HepG2 (cell line): ENCODE measurements at regions not wholly inside any gene's neighbourhood (a gene's known extent, or its start where the extent isn't known, plus 50 kb on each side); places are given as distances from the start of the nearest gene placed in this dataset.

Experiments
- ATAC-seq: fragments of 200-7000 bp; cut with Tn5 transposase; 3 replicates; pipeline ENCODE4 v1.9.1; 2020; ENCODE audit warnings: mild to moderate bottlenecking, moderate library complexity
- BruUV-seq: library from RNA; stranded (reverse); fragments of 400-500 nt; replicated peaks from 2 replicates; lab custom pipeline; 2021; lab: Mats Ljungman, UMichigan
- CTCF ChIA-PET: fragments of 300-600 bp; formaldehyde crosslinking; extraction: SDS; loops from one replicate; lab custom pipeline; 2021; ENCODE audit warnings: low total read pairs, inconsistent platforms, low intra/inter-chr PET ratio; lab: Yijun Ruan, JAX
- POLR2A ChIA-PET: fragments of 350-600 bp; sonication (Branson Sonifier 250); formaldehyde crosslinking; loops from one replicate; lab custom pipeline; 2020; ENCODE audit warnings: antibody characterized with exemption, inconsistent platforms; lab: Yijun Ruan, JAX
- DNase-seq: peaks from one replicate; pipeline ENCODE4 v3.0.0-alpha.2; 2015; ENCODE audit warnings: low spot score
- FAIRE-seq: peaks from 3 replicates; lab custom pipeline; 2011; peaks lifted over from hg19 to GRCh38; lab: Jason Lieb, UNC
- H2AFZ ChIP-seq: one replicate; pipeline ENCODE4 v1.6.1; 2011; ENCODE audit warnings: low read length, inconsistent platforms
- H3K27ac ChIP-seq: fragments of 300-600 bp; 3 replicates; pipeline ENCODE4 v1.8.0; 2011; ENCODE audit warnings: mixed run types, mild to moderate bottlenecking, mixed read lengths, low read length, inconsistent platforms; ENCODE audit not compliant: insufficient read depth; ENCODE audit errors: extremely low read length
- H3K27me3 ChIP-seq, 2 experiments: fragments of 200-600 bp in 1 of 2; 2 replicates in 1 of 2; 3 replicates in 1 of 2; pipeline versions ENCODE4 v1.6.0 to v1.8.0; 2011; ENCODE audit warnings: low read length in 2 of 2, mild to moderate bottlenecking in 2 of 2, moderate library complexity in 2 of 2, inconsistent platforms in 1 of 2; ENCODE audit not compliant: insufficient read depth in 2 of 2, control insufficient read depth in 1 of 2
- H3K36me3 ChIP-seq, 2 experiments: fragments of 200-600 bp in 1 of 2; replicated peaks in 1 of 2; 2 replicates in 1 of 2; 3 replicates in 1 of 2; pipeline versions ENCODE4 v1.5.1 to v1.8.0; 2011; ENCODE audit warnings: low read length in 2 of 2, inconsistent platforms in 1 of 2; ENCODE audit not compliant: insufficient read depth in 2 of 2, control insufficient read depth in 1 of 2
- H3K4me1 ChIP-seq: 2 replicates; pipeline ENCODE4 v1.5.1; 2012; ENCODE audit warnings: low read length, inconsistent platforms; ENCODE audit not compliant: insufficient read depth
- H3K4me2 ChIP-seq: 2 replicates; pipeline ENCODE4 v1.6.0; 2011; ENCODE audit warnings: low read depth, low read length, inconsistent platforms
- H3K4me3 ChIP-seq, 3 experiments: fragments of 200-600 bp in 1 of 3; sonication (generic), shearing (Covaris generic) in 1 of 3; replicated peaks in 1 of 3; 2 replicates each; pipeline ENCODE4 v1.5.1; 2011 to 2016; ENCODE audit warnings: low read length in 3 of 3, inconsistent platforms in 2 of 3, low read depth in 2 of 3, mild to moderate bottlenecking in 2 of 3, control low read depth in 1 of 3, mixed read lengths in 1 of 3; ENCODE audit not compliant: insufficient read depth in 1 of 3
- H3K79me2 ChIP-seq: one replicate; pipeline ENCODE4 v1.6.1; 2011; ENCODE audit warnings: low read length, inconsistent platforms; ENCODE audit not compliant: insufficient read depth
- H3K9ac ChIP-seq: 2 replicates; pipeline ENCODE4 v1.6.0; 2011; ENCODE audit warnings: mild to moderate bottlenecking, low read depth, low read length, inconsistent platforms; ENCODE audit not compliant: insufficient read depth
- H3K9me3 ChIP-seq: 2 replicates; pipeline ENCODE4 v1.5.1; 2012; ENCODE audit warnings: mild to moderate bottlenecking, low read length
- H4K20me1 ChIP-seq: 2 replicates; pipeline ENCODE4 v1.6.0; 2011; ENCODE audit warnings: inconsistent platforms, mild to moderate bottlenecking, low read length, moderate library complexity; ENCODE audit not compliant: insufficient read depth
- GABPB1 ChIP-seq: IDR thresholded peaks from 2 replicates; pipeline ENCODE4 v1.6.1; 2016; ENCODE audit warnings: mild to moderate bottlenecking, missing genetic modification reagents, moderate library complexity, missing compliant biosample characterization
- JARID2 ChIP-seq: sonication (generic); formaldehyde crosslinking; IDR thresholded peaks from 2 replicates; pipeline ENCODE4 v1.8.1; 2023; ENCODE audit warnings: missing genetic modification reagents, inconsistent platforms; ENCODE audit not compliant: insufficient replicate concordance
- KDM4B ChIP-seq: sonication (generic); formaldehyde crosslinking; IDR thresholded peaks from 2 replicates; pipeline ENCODE4 v1.4.0; 2020; ENCODE audit warnings: missing genetic modification reagents
- NFRKB ChIP-seq: fragments of 450-650 bp; IDR thresholded peaks from 2 replicates; pipeline ENCODE4 v1.6.1; 2017
- ZNF747 ChIP-seq: sonication (generic); formaldehyde crosslinking; IDR thresholded peaks from 2 replicates; pipeline ENCODE4 v1.8.1; 2023; ENCODE audit warnings: missing genetic modification reagents, mild to moderate bottlenecking, borderline replicate concordance
- WGBS: methylation state at CpG from one replicate; pipeline ENCODE4 v1.1.6; 2017; ENCODE audit warnings: low lambda C conversion rate; 5-methylcytosine and 5-hydroxymethylcytosine counted together
- in situ Hi-C: cut with HindIII; loops from 2 replicates; pipeline ENCODE4 v1.10.0; 2017; ENCODE audit warnings: low pct_unique_long_range_greater_than_20kb; ENCODE audit not compliant: extremely low pct_ligation_motif_present
- intact Hi-C: fragments of 100-400 bp; cut with micrococcal nuclease; formaldehyde crosslinking; loops from one replicate; pipeline ENCODE4 v1.10.0; 2022; ENCODE audit not compliant: unreplicated experiment
- TF ChIP-seq, protein P1 (sequence below): sonication (generic); formaldehyde crosslinking; IDR thresholded peaks from 2 replicates; pipeline ENCODE4 v1.5.1; 2020; ENCODE audit warnings: missing genetic modification reagents, mild to moderate bottlenecking, borderline replicate concordance

DNA sequence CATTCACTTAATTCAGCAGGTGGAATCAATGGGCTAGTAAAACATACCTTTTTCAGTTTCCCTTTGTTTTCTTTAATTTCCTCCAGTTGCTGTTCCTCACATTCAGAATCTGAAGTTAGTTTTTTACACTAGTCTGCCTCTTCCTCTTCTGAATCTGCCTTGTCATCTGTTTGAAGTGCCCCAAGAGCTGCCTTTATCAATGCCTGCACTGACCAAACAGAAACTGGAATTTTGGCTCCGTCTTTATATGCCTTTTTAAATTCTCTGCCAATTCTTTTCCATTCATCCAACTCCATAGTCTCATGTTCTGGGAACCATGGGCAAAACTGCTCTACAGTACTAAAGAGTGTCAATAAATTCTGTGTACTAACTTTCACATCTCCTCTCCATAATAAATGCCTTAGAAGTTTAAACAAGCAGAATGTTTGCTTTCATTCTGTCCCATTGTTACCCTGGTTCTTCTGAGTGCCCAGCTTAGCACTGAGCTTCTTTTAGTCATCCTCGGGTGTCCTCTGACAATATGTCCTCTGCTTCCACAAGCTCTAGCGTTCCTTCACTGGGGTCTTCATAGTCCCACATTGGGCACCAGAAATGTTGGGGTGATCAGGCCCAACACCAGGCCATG lies 154.2 kb downstream of the ZNF486 start (continued):
- TF ChIP-seq, protein P1, sequence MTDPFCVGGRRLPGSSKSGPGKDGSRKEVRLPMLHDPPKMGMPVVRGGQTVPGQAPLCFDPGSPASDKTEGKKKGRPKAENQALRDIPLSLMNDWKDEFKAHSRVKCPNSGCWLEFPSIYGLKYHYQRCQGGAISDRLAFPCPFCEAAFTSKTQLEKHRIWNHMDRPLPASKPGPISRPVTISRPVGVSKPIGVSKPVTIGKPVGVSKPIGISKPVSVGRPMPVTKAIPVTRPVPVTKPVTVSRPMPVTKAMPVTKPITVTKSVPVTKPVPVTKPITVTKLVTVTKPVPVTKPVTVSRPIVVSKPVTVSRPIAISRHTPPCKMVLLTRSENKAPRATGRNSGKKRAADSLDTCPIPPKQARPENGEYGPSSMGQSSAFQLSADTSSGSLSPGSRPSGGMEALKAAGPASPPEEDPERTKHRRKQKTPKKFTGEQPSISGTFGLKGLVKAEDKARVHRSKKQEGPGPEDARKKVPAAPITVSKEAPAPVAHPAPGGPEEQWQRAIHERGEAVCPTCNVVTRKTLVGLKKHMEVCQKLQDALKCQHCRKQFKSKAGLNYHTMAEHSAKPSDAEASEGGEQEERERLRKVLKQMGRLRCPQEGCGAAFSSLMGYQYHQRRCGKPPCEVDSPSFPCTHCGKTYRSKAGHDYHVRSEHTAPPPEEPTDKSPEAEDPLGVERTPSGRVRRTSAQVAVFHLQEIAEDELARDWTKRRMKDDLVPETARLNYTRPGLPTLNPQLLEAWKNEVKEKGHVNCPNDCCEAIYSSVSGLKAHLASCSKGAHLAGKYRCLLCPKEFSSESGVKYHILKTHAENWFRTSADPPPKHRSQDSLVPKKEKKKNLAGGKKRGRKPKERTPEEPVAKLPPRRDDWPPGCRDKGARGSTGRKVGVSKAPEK, result no peak
- no peak for TF ChIP-seq ZNF747 (CRISPR knock-in tag)
- no peak for TF ChIP-seq KDM4B (CRISPR knock-in tag)
- TF ChIP-seq JARID2 (CRISPR knock-in tag), result no peak

DNA sequence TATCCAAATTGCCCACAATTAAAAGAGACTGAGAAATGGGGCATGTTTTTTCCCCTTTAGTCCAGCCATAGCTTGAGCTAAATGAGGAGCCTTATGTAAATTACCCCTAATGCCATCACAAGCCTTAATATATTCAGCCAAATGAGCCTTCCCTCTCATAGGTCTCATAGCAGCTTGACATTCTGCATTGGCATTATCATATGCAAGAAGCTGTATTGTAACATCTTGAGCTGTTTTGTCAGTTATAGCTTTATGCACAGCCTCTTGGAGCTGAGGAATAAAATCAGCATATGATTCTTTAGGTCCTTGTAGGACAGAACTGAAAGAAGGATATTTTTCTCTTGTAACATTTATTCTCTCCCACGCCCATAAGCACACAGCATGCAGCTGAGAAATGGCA lies 153.2 kb downstream of the ZNF486 start:
- Histone ChIP-seq H3K4me2 (no peak overlapping the region), H4K20me1 (no peaks in the 10 kb centered on the region), H3K36me3 (no peaks in the 10 kb centered on the region), H3K27me3 (no peaks in the 10 kb centered on the region), H3K79me2 (no peaks in the 10 kb centered on the region), H3K4me3 (no peak overlapping the region), H3K9me3 (peaks cover 71% of the 10 kb centered on the region), H2AFZ (no peak overlapping the region), H3K4me1 (no peaks in the 10 kb centered on the region), H3K27ac (no peak overlapping the region), H3K9ac (no peak overlapping the region)
- 0% methylated on average over 1 of the region's 1 CpG for WGBS
- no TSS peak for BruUV-seq
- TF ChIP-seq NFRKB (no peak), GABPB1 (CRISPR knock-in tag) (no peak)
- ATAC-seq (no peak), DNase-seq (no peak), FAIRE-seq (no peak)
- in situ Hi-C loops, result no loop called here
- POLR2A ChIA-PET, result no interaction called here
- CTCF ChIA-PET, result no interaction called here
- intact Hi-C loops, result no loop called here
